ENCODE measurements at regions not wholly inside any gene's neighbourhood (a gene's known extent, or its start where the extent isn't known, plus 50 kb on each side); places are given as distances from the start of the nearest gene placed in this dataset.

- Histone ChIP-seq H3K9ac (ENCODE audit: low read depth in 1 of 3, low read length in 3 of 3) (no peak overlapping the region), H3K27me3 (ENCODE audit: control insufficient read depth in 3 of 3, insufficient read depth in 3 of 3, low read length in 3 of 3) (no peaks in the 10 kb centered on the region), H3K27ac (ENCODE audit: low read depth, low read length) (no peak overlapping the region), H3K4me3 (ENCODE audit: low read length in 3 of 3) (no peak overlapping the region), H3K36me3 (ENCODE audit: control insufficient read depth in 3 of 3, insufficient read depth in 3 of 3, low read length in 3 of 3) (no peaks in the 10 kb centered on the region), H3K4me1 (ENCODE audit: control insufficient read depth in 3 of 3, insufficient read depth in 3 of 3, low read length in 3 of 3) (no peaks in the 10 kb centered on the region), H3K9me3 (ENCODE audit: control insufficient read depth in 3 of 3, low read length in 3 of 3) (no peaks in the 10 kb centered on the region)
Observed at GRCh38 chr1:187787736-187788135, 959.0 kb downstream of the PLA2G4A start.

DNA sequence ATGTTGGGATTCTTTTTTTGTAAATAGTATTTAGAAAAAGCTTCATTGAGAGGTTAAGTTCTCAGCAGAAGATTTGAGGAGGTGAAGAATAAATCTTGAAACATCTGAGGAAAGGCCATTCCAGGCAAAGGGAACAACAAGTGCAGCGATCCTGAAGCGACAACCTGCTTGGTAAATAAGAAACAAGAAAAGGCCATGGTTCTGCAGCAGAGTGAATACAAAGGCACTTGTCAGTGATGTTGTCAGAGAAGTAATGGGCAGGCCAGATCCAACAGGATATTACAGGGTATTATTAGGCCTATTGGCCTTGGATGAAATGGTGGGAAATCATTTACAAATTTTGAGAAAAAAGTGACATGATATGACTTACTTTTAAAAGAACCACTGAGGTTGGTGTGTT is 960.0 kb downstream of the PLA2G4A start:
- Histone ChIP-seq H3K4me1 (ENCODE audit: control insufficient read depth in 3 of 3, insufficient read depth in 3 of 3, low read length in 3 of 3) (no peaks in the 10 kb centered on the region), H3K27me3 (ENCODE audit: control insufficient read depth in 3 of 3, insufficient read depth in 3 of 3, low read length in 3 of 3) (no peaks in the 10 kb centered on the region)

DNA sequence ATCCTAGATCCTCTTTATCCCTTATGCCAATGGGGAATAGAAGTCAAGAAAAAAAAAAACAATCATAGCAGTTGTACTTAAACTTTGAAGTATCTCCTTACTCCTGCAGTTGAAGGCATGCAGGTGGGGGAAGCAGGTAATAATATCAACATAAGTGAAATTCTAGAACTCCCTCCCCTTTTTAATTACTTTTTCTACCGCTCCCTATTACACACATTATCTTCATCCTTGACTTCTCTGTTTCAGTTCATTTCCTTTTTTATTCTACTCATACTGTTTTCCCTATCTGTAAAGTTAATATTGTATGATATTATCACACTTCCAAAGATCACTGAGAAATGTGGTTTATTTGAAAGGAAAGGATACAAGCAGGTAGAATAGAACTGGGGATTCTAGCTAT is 962.0 kb downstream of the PLA2G4A start:
- Histone ChIP-seq H3K4me1 (ENCODE audit: control insufficient read depth in 3 of 3, insufficient read depth in 3 of 3, low read length in 3 of 3) (no peaks in the 10 kb centered on the region), H3K27ac (ENCODE audit: low read depth, low read length) (no peak overlapping the region), H3K4me3 (ENCODE audit: low read length in 3 of 3) (no peak overlapping the region), H3K27me3 (ENCODE audit: control insufficient read depth in 3 of 3, insufficient read depth in 3 of 3, low read length in 3 of 3) (no peaks in the 10 kb centered on the region), H3K9ac (ENCODE audit: low read depth in 1 of 3, low read length in 3 of 3) (no peak overlapping the region), H3K36me3 (ENCODE audit: control insufficient read depth in 3 of 3, insufficient read depth in 3 of 3, low read length in 3 of 3) (no peaks in the 10 kb centered on the region), H3K9me3 (ENCODE audit: control insufficient read depth in 3 of 3, low read length in 3 of 3) (no peaks in the 10 kb centered on the region)

More for the DNA sequence above, 960.0 kb downstream of the PLA2G4A start:
- no peaks in the 10 kb centered on the region for H3K36me3 ChIP-seq (ENCODE audit: control insufficient read depth in 3 of 3, insufficient read depth in 3 of 3, low read length in 3 of 3)
- no peak overlapping the region for H3K9ac ChIP-seq (ENCODE audit: low read depth in 1 of 3, low read length in 3 of 3)
- H3K27ac ChIP-seq (ENCODE audit: low read depth, low read length), result no peak overlapping the region
- H3K9me3 ChIP-seq (ENCODE audit: control insufficient read depth in 3 of 3, low read length in 3 of 3), result no peaks in the 10 kb centered on the region
- no peak overlapping the region for H3K4me3 ChIP-seq (ENCODE audit: low read length in 3 of 3)

GRCh38 chr1:187794561-187794960 is 965.8 kb downstream of the PLA2G4A start:
- no peaks in the 10 kb centered on the region for H3K36me3 ChIP-seq (ENCODE audit: control insufficient read depth in 3 of 3, insufficient read depth in 3 of 3, low read length in 3 of 3)
- no peak overlapping the region for H3K4me3 ChIP-seq (ENCODE audit: low read length in 3 of 3)
- no peak overlapping the region for H3K27ac ChIP-seq (ENCODE audit: low read depth, low read length)
- no peaks in the 10 kb centered on the region for H3K4me1 ChIP-seq (ENCODE audit: control insufficient read depth in 3 of 3, insufficient read depth in 3 of 3, low read length in 3 of 3)
- H3K9me3 ChIP-seq (ENCODE audit: control insufficient read depth in 3 of 3, low read length in 3 of 3), result no peaks in the 10 kb centered on the region
- no peaks in the 10 kb centered on the region for H3K27me3 ChIP-seq (ENCODE audit: control insufficient read depth in 3 of 3, insufficient read depth in 3 of 3, low read length in 3 of 3)
- no peak overlapping the region for H3K9ac ChIP-seq (ENCODE audit: low read depth in 1 of 3, low read length in 3 of 3)

- Histone ChIP-seq H3K27ac (ENCODE audit: low read depth, low read length) (no peak overlapping the region), H3K4me3 (ENCODE audit: low read length in 3 of 3) (no peak overlapping the region), H3K36me3 (ENCODE audit: control insufficient read depth in 3 of 3, insufficient read depth in 3 of 3, low read length in 3 of 3) (no peaks in the 10 kb centered on the region), H3K9me3 (ENCODE audit: control insufficient read depth in 3 of 3, low read length in 3 of 3) (peaks cover 0 to 4% (median 0%) of the 10 kb centered on the region in 3 donors), H3K27me3 (ENCODE audit: control insufficient read depth in 3 of 3, insufficient read depth in 3 of 3, low read length in 3 of 3) (no peaks in the 10 kb centered on the region), H3K4me1 (ENCODE audit: control insufficient read depth in 3 of 3, insufficient read depth in 3 of 3, low read length in 3 of 3) (no peaks in the 10 kb centered on the region), H3K9ac (ENCODE audit: low read depth in 1 of 3, low read length in 3 of 3) (no peak overlapping the region)
Observed at GRCh38 chr1:187809549-187809948, 980.8 kb downstream of the PLA2G4A start.

- no peak overlapping the region for H3K9ac ChIP-seq (ENCODE audit: low read depth in 1 of 3, low read length in 3 of 3)
- H3K9me3 ChIP-seq (ENCODE audit: control insufficient read depth in 3 of 3, low read length in 3 of 3), result no peaks in the 10 kb centered on the region
- H3K4me1 ChIP-seq (ENCODE audit: control insufficient read depth in 3 of 3, insufficient read depth in 3 of 3, low read length in 3 of 3), result no peaks in the 10 kb centered on the region
- no peak overlapping the region for H3K27ac ChIP-seq (ENCODE audit: low read depth, low read length)
- no peak overlapping the region for H3K4me3 ChIP-seq (ENCODE audit: low read length in 3 of 3)
- H3K27me3 ChIP-seq (ENCODE audit: control insufficient read depth in 3 of 3, insufficient read depth in 3 of 3, low read length in 3 of 3), result no peaks in the 10 kb centered on the region
- H3K36me3 ChIP-seq (ENCODE audit: control insufficient read depth in 3 of 3, insufficient read depth in 3 of 3, low read length in 3 of 3), result no peaks in the 10 kb centered on the region
Observed at GRCh38 chr1:187816646-187817045, 987.9 kb downstream of the PLA2G4A start.

- Histone ChIP-seq H3K4me3 (ENCODE audit: low read length in 3 of 3) (no peak overlapping the region), H3K36me3 (ENCODE audit: control insufficient read depth in 3 of 3, insufficient read depth in 3 of 3, low read length in 3 of 3) (no peaks in the 10 kb centered on the region), H3K27me3 (ENCODE audit: control insufficient read depth in 3 of 3, insufficient read depth in 3 of 3, low read length in 3 of 3) (no peaks in the 10 kb centered on the region), H3K27ac (ENCODE audit: low read depth, low read length) (no peak overlapping the region), H3K9ac (ENCODE audit: low read depth in 1 of 3, low read length in 3 of 3) (no peak overlapping the region), H3K9me3 (ENCODE audit: control insufficient read depth in 3 of 3, low read length in 3 of 3) (no peaks in the 10 kb centered on the region), H3K4me1 (ENCODE audit: control insufficient read depth in 3 of 3, insufficient read depth in 3 of 3, low read length in 3 of 3) (no peaks in the 10 kb centered on the region)
Observed at GRCh38 chr1:187817782-187818181, 989.0 kb downstream of the PLA2G4A start.

DNA sequence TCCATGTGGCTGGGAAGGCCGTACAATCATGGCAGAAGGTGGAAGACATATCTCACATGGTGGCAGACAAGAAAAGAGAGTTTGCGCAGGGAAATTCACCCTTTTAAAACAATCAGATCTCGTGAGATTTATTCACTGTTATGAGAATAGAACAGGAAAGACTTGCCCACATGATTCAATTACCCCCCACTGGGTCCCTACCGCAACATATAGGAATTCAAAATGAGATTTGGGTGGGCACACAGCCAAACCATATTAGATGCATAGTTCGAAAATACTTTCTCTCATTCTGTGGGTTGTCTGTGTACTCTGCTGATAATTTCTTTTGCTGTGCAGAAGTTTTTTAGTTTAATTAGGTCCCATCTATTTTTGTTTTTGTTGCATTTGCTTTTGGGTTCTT is 990.3 kb downstream of the PLA2G4A start:
- H3K4me3 ChIP-seq (ENCODE audit: low read length in 3 of 3), result no peak overlapping the region
- no peaks in the 10 kb centered on the region for H3K4me1 ChIP-seq (ENCODE audit: control insufficient read depth in 3 of 3, insufficient read depth in 3 of 3, low read length in 3 of 3)
- H3K36me3 ChIP-seq (ENCODE audit: control insufficient read depth in 3 of 3, insufficient read depth in 3 of 3, low read length in 3 of 3), result no peaks in the 10 kb centered on the region
- H3K9me3 ChIP-seq (ENCODE audit: control insufficient read depth in 3 of 3, low read length in 3 of 3), result no peaks in the 10 kb centered on the region
- H3K9ac ChIP-seq (ENCODE audit: low read depth in 1 of 3, low read length in 3 of 3), result no peak overlapping the region
- H3K27me3 ChIP-seq (ENCODE audit: control insufficient read depth in 3 of 3, insufficient read depth in 3 of 3, low read length in 3 of 3), result no peaks in the 10 kb centered on the region
- no peak overlapping the region for H3K27ac ChIP-seq (ENCODE audit: low read depth, low read length)

GRCh38 chr1:187836557-187836956 is 1007.8 kb downstream of the PLA2G4A start:
- H3K36me3 ChIP-seq (ENCODE audit: control insufficient read depth in 3 of 3, insufficient read depth in 3 of 3, low read length in 3 of 3), result no peaks in the 10 kb centered on the region
- no peak overlapping the region for H3K9ac ChIP-seq (ENCODE audit: low read depth in 1 of 3, low read length in 3 of 3)
- H3K4me3 ChIP-seq (ENCODE audit: low read length in 3 of 3), result no peak overlapping the region
- no peaks in the 10 kb centered on the region for H3K4me1 ChIP-seq (ENCODE audit: control insufficient read depth in 3 of 3, insufficient read depth in 3 of 3, low read length in 3 of 3)
- no peak overlapping the region for H3K27ac ChIP-seq (ENCODE audit: low read depth, low read length)
- peaks cover 0 to 2% (median 0%) of the 10 kb centered on the region in 3 donors for H3K9me3 ChIP-seq (ENCODE audit: control insufficient read depth in 3 of 3, low read length in 3 of 3)
- no peaks in the 10 kb centered on the region for H3K27me3 ChIP-seq (ENCODE audit: control insufficient read depth in 3 of 3, insufficient read depth in 3 of 3, low read length in 3 of 3)

DNA sequence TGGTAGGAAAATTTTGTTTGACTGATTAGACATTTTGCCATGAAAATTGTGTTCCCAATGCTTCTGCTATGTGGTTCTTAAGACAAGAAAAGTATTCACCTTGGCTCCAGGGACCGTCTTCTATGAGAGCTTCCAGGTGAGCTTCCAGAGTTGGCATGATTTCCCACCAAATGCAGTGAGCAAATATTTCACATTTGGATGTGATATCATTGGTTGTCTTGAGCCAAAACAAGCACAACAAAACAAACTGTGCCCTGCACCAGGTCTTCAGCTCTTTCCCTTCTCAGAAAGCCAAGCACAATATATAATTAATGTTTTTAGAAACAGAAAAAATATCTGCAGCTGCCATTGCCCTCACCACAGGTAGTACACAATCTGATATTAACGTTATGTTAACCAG is 1009.0 kb downstream of the PLA2G4A start:
- H3K4me1 ChIP-seq (ENCODE audit: control insufficient read depth in 3 of 3, insufficient read depth in 3 of 3, low read length in 3 of 3), result no peaks in the 10 kb centered on the region
- no peak overlapping the region for H3K9ac ChIP-seq (ENCODE audit: low read depth in 1 of 3, low read length in 3 of 3)
- H3K36me3 ChIP-seq (ENCODE audit: control insufficient read depth in 3 of 3, insufficient read depth in 3 of 3, low read length in 3 of 3), result no peaks in the 10 kb centered on the region
- no peak overlapping the region for H3K4me3 ChIP-seq (ENCODE audit: low read length in 3 of 3)
- H3K27me3 ChIP-seq (ENCODE audit: control insufficient read depth in 3 of 3, insufficient read depth in 3 of 3, low read length in 3 of 3), result no peaks in the 10 kb centered on the region
- peaks cover 0 to 2% (median 0%) of the 10 kb centered on the region in 3 donors for H3K9me3 ChIP-seq (ENCODE audit: control insufficient read depth in 3 of 3, low read length in 3 of 3)
- no peak overlapping the region for H3K27ac ChIP-seq (ENCODE audit: low read depth, low read length)

Measured in skeletal muscle tissue (tissue), 3 donors.